GM21786 (cell line): ENCODE measurements at regions not wholly inside any gene's neighbourhood (a gene's known extent, or its start where the extent isn't known, plus 50 kb on each side); places are given as distances from the start of the nearest gene placed in this dataset.
"Not testable (repeated sequence)": the region's sequence is repeated elsewhere in the genome, so short reads cannot be mapped to it uniquely, and the experiment has no call there.

ENCODE experiments used
- ATAC-seq: cut with Tn5 transposase; IDR thresholded peaks from one replicate; pipeline ENCODE4 v1.9.1; 2021; ENCODE audit not compliant: unreplicated experiment

GRCh38 chr14:54010981-54011380 is 54.4 kb upstream of the BMP4 start:
- ATAC-seq: no peak

DNA sequence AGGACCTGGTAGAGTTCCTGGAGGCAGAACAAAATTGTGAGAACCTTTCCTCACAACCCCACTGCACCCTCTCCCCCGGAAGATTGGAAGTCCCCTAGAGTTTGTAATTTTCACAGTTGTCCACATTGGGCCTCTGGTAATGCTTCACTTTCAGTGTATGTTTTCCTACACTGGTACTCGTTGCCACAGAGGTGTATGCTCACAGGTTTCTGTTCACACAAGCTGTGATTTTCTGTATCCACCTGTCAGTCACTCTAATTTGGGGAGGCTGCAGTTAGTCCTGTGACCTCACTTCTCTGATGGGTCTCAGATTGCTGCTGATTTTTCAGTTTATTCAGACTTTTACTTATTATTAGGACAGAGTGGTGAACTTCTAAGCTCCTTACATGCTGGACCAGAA is 66.4 kb upstream of the BMP4 start:
- ATAC-seq: no peak

DNA sequence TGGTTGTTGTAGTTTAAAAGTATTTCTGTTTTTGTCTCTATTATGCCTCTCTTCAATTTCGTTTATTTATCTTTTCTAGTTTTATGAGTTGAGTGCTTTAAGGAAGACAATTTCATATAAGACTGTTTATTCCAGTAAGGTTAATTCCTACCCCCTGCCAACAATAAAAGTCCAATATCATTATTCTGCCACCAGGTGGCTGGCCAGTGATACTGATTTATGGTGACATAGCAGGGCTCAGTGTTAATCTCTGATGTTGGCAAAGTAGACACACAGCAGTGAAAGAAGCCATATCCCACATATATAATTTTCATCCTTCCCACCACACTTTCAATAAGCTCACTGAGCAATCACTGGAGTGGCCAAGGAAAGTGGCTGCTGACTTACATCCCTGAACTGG is 69.0 kb upstream of the BMP4 start:
- no peak for ATAC-seq

GRCh38 chr14:54026671-54027070 is 70.0 kb upstream of the BMP4 start:
- ATAC-seq: no peak

DNA sequence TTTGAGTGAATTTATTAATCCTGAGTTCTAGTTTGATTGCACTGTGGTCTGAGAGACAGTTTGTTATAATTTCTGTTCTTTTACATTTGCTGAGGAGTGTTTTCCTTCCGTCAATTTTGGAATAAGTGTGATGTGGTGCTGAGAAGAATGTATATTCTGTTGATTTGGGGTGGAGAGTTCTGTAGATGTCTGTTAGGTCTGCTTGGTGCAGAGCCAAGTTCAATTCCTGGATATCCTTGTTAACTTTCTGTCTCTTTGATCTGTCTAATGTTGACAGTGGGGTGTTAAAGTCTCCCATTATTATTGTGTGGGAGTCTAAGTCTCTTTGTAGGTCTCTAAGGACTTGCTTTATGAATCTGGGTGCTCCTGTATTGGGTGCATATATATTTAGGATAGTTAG is 74.4 kb upstream of the BMP4 start:
- ATAC-seq: not testable (repeated sequence)

DNA sequence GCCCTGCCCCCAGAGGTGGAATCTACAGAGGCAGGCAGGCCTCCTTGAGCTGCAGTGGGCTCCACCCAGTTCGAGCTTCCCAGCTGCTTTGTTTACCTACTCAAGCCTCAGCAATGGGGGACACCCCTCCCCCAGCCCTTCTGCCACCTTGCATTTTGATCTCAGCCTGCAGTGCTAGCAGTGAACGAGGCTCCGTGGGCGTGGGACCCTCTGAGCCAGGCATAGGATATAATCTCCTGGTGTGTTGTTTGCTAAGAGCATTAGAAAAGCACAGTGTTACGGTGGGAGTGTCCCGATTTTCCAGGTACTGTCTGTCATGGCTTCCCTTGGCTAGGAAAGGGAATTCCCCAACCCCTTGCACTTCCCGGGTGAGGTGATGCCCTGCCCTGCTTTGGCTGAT is 76.7 kb upstream of the BMP4 start:
- ATAC-seq: not testable (repeated sequence)

- no peak for ATAC-seq
Observed at GRCh38 chr14:54038724-54039123, 82.1 kb upstream of the BMP4 start.

DNA sequence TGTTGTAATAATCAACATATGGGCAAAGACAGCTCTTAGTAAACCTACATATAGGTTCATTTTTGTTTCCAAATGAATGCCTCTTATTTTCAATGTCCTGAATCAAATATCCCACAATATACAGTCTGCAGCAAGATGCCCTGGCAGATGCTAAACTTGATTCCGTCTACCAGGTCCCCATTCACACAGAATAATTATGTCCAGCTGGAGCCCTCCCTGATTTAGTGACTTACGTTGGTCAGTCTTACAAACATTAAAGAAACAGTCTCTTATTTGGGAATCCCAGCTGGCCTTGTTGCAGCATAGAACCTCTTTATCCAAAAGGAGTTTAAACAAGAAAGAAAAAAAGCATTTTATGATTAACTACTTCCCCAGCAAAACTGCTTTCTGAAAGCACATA is 82.7 kb upstream of the BMP4 start:
- ATAC-seq: no peak

- no peak for ATAC-seq
Observed at GRCh38 chr14:54040846-54041245, 84.2 kb upstream of the BMP4 start.

DNA sequence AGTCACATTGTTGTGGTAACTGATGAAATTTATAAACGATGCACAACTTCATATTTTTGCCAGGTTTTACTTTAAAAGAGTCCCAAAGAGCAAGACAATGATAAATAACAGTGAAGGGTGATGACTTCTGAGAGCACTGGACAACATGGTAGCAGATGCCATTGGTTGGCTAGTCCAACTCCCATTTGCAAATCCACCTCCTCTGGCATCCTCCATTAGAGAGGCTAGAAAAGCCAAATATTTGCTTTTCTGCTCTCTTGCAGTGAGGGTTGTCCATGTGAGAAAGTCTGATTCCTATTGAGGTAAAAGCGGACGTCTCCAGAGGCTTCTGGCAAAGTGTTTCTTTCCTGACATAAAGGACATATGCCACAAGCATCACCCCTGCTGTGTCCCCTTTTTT is 89.6 kb upstream of the BMP4 start:
- no peak for ATAC-seq

DNA sequence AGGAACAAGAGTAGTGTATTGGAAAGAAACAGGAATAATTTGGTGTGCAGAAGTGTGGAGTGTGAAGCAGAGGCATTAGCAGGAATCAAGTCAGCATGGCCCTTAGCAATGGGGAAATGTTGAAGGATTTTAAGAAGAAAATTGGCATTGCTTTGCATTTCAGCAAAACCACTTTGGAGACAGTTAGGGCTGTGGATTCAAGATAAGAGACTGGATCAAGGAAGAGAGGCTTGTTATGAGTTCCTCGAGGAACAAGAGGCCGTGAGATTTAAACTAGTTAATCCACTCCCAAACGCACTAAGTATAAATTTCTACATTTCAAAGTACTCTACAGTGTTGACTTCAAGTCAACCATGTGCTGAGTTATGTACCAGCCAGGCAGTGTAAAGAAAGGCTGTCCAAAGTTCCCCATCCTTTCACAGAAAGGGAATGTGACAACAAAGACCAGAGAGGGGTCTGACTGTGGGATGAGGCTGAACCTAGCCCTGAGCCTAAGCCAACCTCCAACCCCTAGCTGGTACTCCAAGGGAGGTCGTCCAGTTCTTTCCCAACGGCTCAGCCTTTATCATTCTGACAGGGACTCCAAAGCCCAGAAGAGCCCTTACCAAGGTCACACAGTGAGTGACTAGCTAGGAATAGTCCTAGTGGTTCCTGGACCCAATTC is 91.2 kb upstream of the BMP4 start:
- no peak for ATAC-seq

GRCh38 chr14:54048311-54048710 is 91.7 kb upstream of the BMP4 start:
- ATAC-seq: no peak

- ATAC-seq: no peak
Observed at GRCh38 chr14:54048736-54049135, 92.1 kb upstream of the BMP4 start.

- no peak for ATAC-seq
Observed at GRCh38 chr14:54050759-54051158, 94.1 kb upstream of the BMP4 start.

DNA sequence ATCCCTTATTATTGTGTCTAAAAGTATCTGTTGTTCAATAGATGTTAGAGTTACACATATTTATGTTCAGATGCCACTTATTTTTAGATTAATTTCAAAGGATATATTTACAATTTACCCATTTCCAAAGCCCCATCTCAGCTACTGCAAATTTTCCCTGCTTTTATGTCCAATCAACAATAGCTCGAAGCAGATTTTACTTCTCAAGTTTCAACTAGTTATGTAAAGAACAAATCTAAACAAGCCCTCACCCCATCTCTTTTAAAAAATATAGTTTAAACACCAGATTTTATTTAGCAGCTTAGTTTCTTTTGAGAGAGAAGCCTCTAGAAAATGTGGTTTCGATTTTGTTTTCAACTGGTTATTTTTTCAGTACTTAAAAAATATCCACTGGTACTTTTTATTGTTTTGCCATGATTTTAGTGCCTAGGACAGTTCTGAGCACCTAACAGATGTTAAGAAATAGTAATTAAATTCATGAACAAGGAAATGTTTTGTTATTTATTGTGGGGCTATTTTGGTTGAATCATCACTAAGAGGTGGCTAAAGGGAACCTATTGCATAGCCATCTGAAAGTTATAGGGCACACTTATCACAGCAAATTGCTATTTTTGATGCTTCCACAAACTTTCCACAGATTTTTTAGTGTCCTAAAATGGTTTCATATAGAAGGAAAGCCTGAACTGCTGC is 96.2 kb upstream of the BMP4 start:
- ATAC-seq: no peak

DNA sequence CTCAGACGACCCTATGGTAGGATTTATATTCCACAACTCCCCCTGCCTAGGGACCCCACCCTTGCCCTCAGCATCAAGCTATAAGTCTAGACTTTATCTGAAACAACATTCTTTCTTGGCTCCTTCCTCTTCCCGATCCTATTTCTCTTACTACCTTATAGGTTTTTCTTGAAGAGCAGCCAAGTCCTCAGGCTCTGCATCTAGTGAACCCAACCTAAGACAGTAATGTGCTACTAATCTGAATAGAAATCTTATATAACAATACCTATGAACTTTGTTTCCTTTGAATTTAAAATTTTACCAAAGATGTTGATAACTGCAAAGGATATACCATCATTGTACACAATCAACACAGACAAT is 96.7 kb upstream of the BMP4 start:
- no peak for ATAC-seq

DNA sequence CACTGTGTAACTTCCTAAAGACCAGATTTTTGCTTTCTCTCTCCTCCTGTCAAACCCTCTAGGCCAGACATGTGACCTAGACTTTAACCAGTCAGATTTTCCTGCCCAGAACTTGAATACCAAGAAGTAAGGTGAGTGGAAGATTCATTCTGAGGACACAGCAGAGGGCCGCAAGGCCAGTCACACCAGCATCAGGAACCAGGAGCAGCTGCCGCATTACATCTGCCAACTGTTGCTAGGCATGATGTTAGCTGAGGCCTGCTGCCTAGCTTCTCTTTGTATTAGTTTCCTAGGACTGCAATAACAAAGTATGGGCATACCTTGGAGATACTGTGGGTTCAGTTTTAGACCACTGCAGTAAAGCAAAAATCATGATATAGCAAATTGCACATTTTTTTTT is 101.9 kb upstream of the BMP4 start:
- no peak for ATAC-seq

- ATAC-seq: no peak
Observed at GRCh38 chr14:54083549-54084239, 127.1 kb upstream of the BMP4 start.

GRCh38 chr14:54085232-54085761 is 128.7 kb upstream of the BMP4 start:
- ATAC-seq: no peak

DNA sequence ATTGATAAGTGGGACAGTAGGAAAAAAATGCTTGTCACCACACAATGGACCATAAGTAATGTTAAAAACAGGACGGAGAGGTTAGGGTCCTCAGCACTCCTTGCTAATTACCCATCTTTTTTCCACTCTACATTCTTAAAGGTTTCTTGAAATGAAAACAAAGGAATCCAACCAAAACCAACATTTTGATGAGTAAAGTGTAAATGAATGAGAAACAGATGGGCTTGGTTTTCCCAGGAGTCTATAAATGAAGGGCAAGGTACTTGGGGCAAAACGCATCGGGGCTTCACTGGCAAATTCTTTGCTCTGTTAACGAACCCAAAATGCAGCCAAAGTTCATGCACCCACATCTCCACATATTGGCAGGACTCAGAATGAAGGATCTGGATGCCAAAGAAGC is 129.2 kb upstream of the BMP4 start:
- ATAC-seq: no peak

DNA sequence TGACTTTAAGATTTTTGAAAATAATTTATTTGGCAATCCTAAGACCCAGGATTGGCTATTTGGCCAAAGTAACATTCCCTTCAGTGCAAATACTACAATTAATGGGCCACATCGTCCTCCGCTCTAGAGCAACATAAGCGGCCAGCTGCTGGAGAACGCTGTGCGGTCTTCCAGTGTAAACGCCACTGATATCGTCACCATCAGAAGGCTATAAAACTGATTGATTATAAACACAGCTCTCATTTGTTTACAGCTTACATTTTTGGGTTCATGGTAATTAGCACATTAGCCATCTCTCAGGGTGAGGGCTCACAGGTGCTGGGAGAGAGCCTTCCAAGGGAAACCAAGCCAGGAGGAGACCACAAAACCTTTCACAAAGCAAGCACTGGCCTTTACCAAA is 130.1 kb upstream of the BMP4 start:
- no peak for ATAC-seq

DNA sequence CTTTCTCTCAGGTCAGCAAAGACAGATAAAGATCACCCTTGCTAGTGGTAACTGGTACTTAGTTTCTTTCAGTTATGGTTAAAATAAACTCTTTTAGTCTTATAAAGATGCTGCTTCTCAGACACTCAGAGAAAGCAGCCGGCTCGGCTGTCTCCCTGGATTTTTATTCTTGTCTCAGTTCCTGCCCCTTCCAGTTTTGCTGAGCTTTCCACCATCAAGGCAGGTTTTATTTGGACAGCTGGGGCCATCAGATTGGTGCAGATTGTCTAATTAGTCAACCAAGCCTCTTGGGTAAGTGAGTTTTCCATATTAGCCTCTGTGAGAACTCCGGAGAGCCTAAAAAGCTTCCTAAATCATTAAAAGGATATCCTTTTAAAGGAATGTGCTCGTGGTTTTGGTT is 130.8 kb upstream of the BMP4 start:
- no peak for ATAC-seq
